ENCODE measurements at regions not wholly inside any gene's neighbourhood (a gene's known extent, or its start where the extent isn't known, plus 50 kb on each side); places are given as distances from the start of the nearest gene placed in this dataset.

- no TSS peak for BruUV-seq (replicated peaks)
- no peak overlapping the region for H3K4me3 ChIP-seq
- no peaks in the 10 kb centered on the region for H3K36me3 ChIP-seq (ENCODE audit: control insufficient read depth in 2 of 2, insufficient read depth in 2 of 2, low read length in 1 of 2)
- CTCF ChIA-PET, result interaction anchor here (0.5 kb wide), 1 partner anchor 123 kb away, joined by 3 read pairs; no protein-coding TSS in a partner anchor
- TF ChIP-seq CEBPZ (IDR thresholded peaks at IDR 0.05; ENCODE audit: low read depth, low read length) (no peak), NFYB (IDR thresholded peaks at IDR 0.05; ENCODE audit: insufficient read depth, low read depth, low read length) (no peak), NFYA (IDR thresholded peaks at IDR 0.05; ENCODE audit: borderline replicate concordance, low read depth, low read length) (no peak), TBL1XR1 (IDR thresholded peaks at IDR 0.05; ENCODE audit: low read depth, low read length) (no peak), ASH2L (IDR thresholded peaks at IDR 0.05; ENCODE audit: borderline replicate concordance, low read depth) (no peak), SUZ12 (IDR thresholded peaks at IDR 0.05; ENCODE audit: unreplicated experiment) (no peak), PKNOX1 (IDR thresholded peaks at IDR 0.05) (no peak), NR2C2 (IDR thresholded peaks at IDR 0.05; ENCODE audit: borderline replicate concordance, control insufficient read depth, insufficient read length, low read depth) (no peak), STAT3 (IDR thresholded peaks at IDR 0.05; ENCODE audit: low read depth, low read length) (no peak), GABPA (IDR thresholded peaks at IDR 0.05; ENCODE audit: low read depth) (no peak), FOXM1 (IDR thresholded peaks at IDR 0.05; ENCODE audit: low read depth, low read length) (no peak)
- TF ChIP-seq, protein P1, sequence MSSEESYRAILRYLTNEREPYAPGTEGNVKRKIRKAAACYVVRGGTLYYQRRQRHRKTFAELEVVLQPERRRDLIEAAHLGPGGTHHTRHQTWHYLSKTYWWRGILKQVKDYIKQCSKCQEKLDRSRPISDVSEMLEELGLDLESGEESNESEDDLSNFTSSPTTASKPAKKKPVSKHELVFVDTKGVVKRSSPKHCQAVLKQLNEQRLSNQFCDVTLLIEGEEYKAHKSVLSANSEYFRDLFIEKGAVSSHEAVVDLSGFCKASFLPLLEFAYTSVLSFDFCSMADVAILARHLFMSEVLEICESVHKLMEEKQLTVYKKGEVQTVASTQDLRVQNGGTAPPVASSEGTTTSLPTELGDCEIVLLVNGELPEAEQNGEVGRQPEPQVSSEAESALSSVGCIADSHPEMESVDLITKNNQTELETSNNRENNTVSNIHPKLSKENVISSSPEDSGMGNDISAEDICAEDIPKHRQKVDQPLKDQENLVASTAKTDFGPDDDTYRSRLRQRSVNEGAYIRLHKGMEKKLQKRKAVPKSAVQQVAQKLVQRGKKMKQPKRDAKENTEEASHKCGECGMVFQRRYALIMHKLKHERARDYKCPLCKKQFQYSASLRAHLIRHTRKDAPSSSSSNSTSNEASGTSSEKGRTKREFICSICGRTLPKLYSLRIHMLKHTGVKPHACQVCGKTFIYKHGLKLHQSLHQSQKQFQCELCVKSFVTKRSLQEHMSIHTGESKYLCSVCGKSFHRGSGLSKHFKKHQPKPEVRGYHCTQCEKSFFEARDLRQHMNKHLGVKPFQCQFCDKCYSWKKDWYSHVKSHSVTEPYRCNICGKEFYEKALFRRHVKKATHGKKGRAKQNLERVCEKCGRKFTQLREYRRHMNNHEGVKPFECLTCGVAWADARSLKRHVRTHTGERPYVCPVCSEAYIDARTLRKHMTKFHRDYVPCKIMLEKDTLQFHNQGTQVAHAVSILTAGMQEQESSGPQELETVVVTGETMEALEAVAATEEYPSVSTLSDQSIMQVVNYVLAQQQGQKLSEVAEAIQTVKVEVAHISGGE (CRISPR knock-in tag; IDR thresholded peaks at IDR 0.05), result no peak
- TF ChIP-seq, protein P2, sequence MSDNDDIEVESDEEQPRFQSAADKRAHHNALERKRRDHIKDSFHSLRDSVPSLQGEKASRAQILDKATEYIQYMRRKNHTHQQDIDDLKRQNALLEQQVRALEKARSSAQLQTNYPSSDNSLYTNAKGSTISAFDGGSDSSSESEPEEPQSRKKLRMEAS (IDR thresholded peaks at IDR 0.05; ENCODE audit: low read depth, low read length), result no peak
- RAD21 ChIA-PET (ENCODE audit: unreplicated experiment), result no interaction called here
- WGBS (ENCODE audit: insufficient coverage, insufficient replicate concordance, low lambda C conversion rate, missing lambda C conversion rate), result 0% methylated on average over 2 of the region's 2 CpGs
- DNase-seq (ENCODE audit: low read depth, low spot score) (no peak), FAIRE-seq (no peak), ATAC-seq (peak; percentile 13)
- no peaks in the 10 kb centered on the region for H4K20me1 ChIP-seq (ENCODE audit: control insufficient read depth, insufficient read depth)
- no peak overlapping the region for H2AFZ ChIP-seq (ENCODE audit: control insufficient read depth, low read depth, low read length)
- H3K4me2 ChIP-seq (ENCODE audit: control insufficient read depth, insufficient read depth), result peak overlapping the region; percentile 28; the same call in 1 of the 2 replicates
- POLR2A ChIA-PET, result no interaction called here
- H3K9me3 ChIP-seq (replicated peaks; ENCODE audit: control insufficient read depth, insufficient read depth, low read length), result peaks cover 3% of the 10 kb centered on the region; the same call in 1 of the 3 replicates
- intact Hi-C loops (cut with micrococcal nuclease; ENCODE audit: unreplicated experiment), result no loop called here
- in situ Hi-C loops (cut with MboI), result no loop called here
- no peak overlapping the region for H3K9ac ChIP-seq (ENCODE audit: control insufficient read depth, insufficient read depth, low read length)
- H3K79me2 ChIP-seq (ENCODE audit: control insufficient read depth, insufficient read depth, low read length), result peaks cover 94% of the 10 kb centered on the region
- H3K27me3 ChIP-seq (replicated peaks in 1 of 2; ENCODE audit: control insufficient read depth in 2 of 2, insufficient read depth in 2 of 2, low read length in 1 of 2), result no peaks in the 10 kb centered on the region
- peaks cover 26% of the 10 kb centered on the region; the same call in 1 of the 2 replicates for H3K4me1 ChIP-seq (ENCODE audit: control insufficient read depth, insufficient read depth, low read length)
- peak overlapping the region; percentile 36 for H3K27ac ChIP-seq (ENCODE audit: control insufficient read depth, insufficient read depth)
- SMC1A ChIA-PET (ENCODE audit: uncharacterized antibody, unreplicated experiment), result interaction anchor here (1.7 kb wide), 1 partner anchor 12 kb away, joined by 4 read pairs; no protein-coding TSS in a partner anchor
Observed at GRCh38 chr6:56831334-56831733, 123.6 kb upstream of the BEND6 start.
